ENCODE measurements at regions not wholly inside any gene's neighbourhood (a gene's known extent, or its start where the extent isn't known, plus 50 kb on each side); places are given as distances from the start of the nearest gene placed in this dataset.

- no peak for DNase-seq (ENCODE audit: low read depth)
- no peak overlapping the region for H3K4me3 ChIP-seq (ENCODE audit: control insufficient read depth, low read depth, low read length)
- no peak for TF ChIP-seq CTCF (conservative IDR thresholded peaks at IDR 0.05; ENCODE audit: control insufficient read depth, insufficient read depth, low read depth, low read length)
Observed at GRCh38 chr13:65460136-65460535, 1770.0 kb downstream of the PCDH9 start.

GRCh38 chr13:65456150-65456912 lies 1773.8 kb downstream of the PCDH9 start:
- DNase-seq (ENCODE audit: low read depth) = no peak
- no peak for TF ChIP-seq CTCF (conservative IDR thresholded peaks at IDR 0.05; ENCODE audit: control insufficient read depth, insufficient read depth, low read depth, low read length)
- no peak overlapping the region for H3K4me3 ChIP-seq (ENCODE audit: control insufficient read depth, low read depth, low read length)

GRCh38 chr13:65454403-65454802 lies 1775.7 kb downstream of the PCDH9 start:
- no peak for TF ChIP-seq CTCF (conservative IDR thresholded peaks at IDR 0.05; ENCODE audit: control insufficient read depth, insufficient read depth, low read depth, low read length)
- H3K4me3 ChIP-seq (ENCODE audit: control insufficient read depth, low read depth, low read length) = no peak overlapping the region
- no peak for DNase-seq (ENCODE audit: low read depth)

GRCh38 chr13:65453982-65454381 lies 1776.2 kb downstream of the PCDH9 start:
- no peak for DNase-seq (ENCODE audit: low read depth)
- TF ChIP-seq CTCF (conservative IDR thresholded peaks at IDR 0.05; ENCODE audit: control insufficient read depth, insufficient read depth, low read depth, low read length) = no peak
- H3K4me3 ChIP-seq (ENCODE audit: control insufficient read depth, low read depth, low read length) = no peak overlapping the region

DNA sequence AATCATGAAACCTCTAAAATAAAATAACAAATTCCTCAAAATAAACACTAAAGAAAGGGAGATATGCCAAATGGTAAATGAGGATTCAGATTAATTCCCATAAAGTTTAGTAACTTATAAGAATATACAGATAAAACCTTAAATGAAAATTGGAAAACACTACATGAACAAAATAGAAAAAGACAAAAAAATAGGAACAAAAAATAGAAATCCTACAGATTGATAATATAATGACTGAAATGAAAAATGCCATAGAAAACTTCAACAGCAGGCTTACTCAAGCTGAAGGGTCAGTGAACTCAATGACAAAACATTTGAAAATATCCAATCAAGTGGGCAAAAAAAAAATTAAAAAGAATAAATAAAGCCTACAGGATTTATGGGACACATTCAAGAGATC lies 1784.8 kb downstream of the PCDH9 start:
- no peak for TF ChIP-seq CTCF (conservative IDR thresholded peaks at IDR 0.05; ENCODE audit: control insufficient read depth, insufficient read depth, low read depth, low read length)
- no peak overlapping the region for H3K4me3 ChIP-seq (ENCODE audit: control insufficient read depth, low read depth, low read length)
- no peak for DNase-seq (ENCODE audit: low read depth)

GRCh38 chr13:65435590-65435989 lies 1794.5 kb downstream of the PCDH9 start:
- TF ChIP-seq CTCF (conservative IDR thresholded peaks at IDR 0.05; ENCODE audit: control insufficient read depth, insufficient read depth, low read depth, low read length) = no peak
- DNase-seq (ENCODE audit: low read depth) = no peak
- no peak overlapping the region for H3K4me3 ChIP-seq (ENCODE audit: control insufficient read depth, low read depth, low read length)

Measured in fibroblast of mammary gland (primary cell).